HCT116 (cell line): ENCODE measurements at regions not wholly inside any gene's neighbourhood (a gene's known extent, or its start where the extent isn't known, plus 50 kb on each side); places are given as distances from the start of the nearest gene placed in this dataset.

ENCODE experiments used
- ATAC-seq: fragments of 200-7000 bp; cut with Tn5 transposase; 2 replicates; pipeline ENCODE4 v1.9.1; 2020; ENCODE audit warnings: mild to moderate bottlenecking, moderate library complexity
- BruUV-seq: library from RNA; stranded (reverse); fragments of 400-500 nt; replicated peaks from 2 replicates; lab custom pipeline; 2021; lab: Mats Ljungman, UMichigan
- CTCF ChIA-PET: fragments of 300-600 bp; sonication (Branson Sonifier 250); formaldehyde crosslinking; loops from one replicate; lab custom pipeline; 2021; ENCODE audit warnings: antibody characterized with exemption; lab: Charles Lee
- POLR2A ChIA-PET: fragments of 300-600, 350-600 bp; sonication (Branson Sonifier 250); formaldehyde crosslinking; loops from one replicate; lab custom pipeline; 2021; ENCODE audit warnings: antibody characterized with exemption; lab: Charles Lee
- RAD21 ChIA-PET, 2 experiments: fragments of 300-600 bp; sonication (Branson Sonifier 250); formaldehyde crosslinking; loops; one replicate each; lab custom pipeline; 2023; ENCODE audit warnings: low total read pairs in 2 of 2; ENCODE audit not compliant: uncharacterized antibody in 2 of 2, unreplicated experiment in 2 of 2, low non-redundant PET in 1 of 2; lab: Charles Lee
- DNase-seq: peaks from one replicate; pipeline ENCODE4 v3.0.0-alpha.2; 2010; ENCODE audit warnings: low read depth, low spot score
- H2AFZ ChIP-seq: fragments of 200-600 bp; shearing (Covaris generic), sonication (generic); 2 replicates; pipeline ENCODE4 v1.6.1; 2017; ENCODE audit warnings: low read depth, mixed run types, mixed read lengths, antibody characterized with exemption, low read length; ENCODE audit not compliant: poor library complexity, severe bottlenecking
- H3K27ac ChIP-seq: 2 replicates; pipeline ENCODE4 v1.5.1; 2012; ENCODE audit warnings: low read depth, low read length
- H3K27me3 ChIP-seq: fragments of 200-600 bp; sonication (generic); 2 replicates; pipeline ENCODE4 v1.6.1; 2016; ENCODE audit warnings: mixed run types, low read length, mixed read lengths; ENCODE audit not compliant: insufficient read depth
- H3K36me3 ChIP-seq, 2 experiments: fragments of 200-500 bp in 1 of 2; fragments of 200-600 bp in 1 of 2; sonication (Bioruptor generic) in 1 of 2; sonication (generic) in 1 of 2; 2 replicates each; pipeline versions ENCODE4 v1.5.1 to v1.6.1; 2014 to 2016; ENCODE audit warnings: low read length in 2 of 2, inconsistent platforms in 1 of 2, mixed read lengths in 1 of 2, mixed run types in 1 of 2; ENCODE audit not compliant: insufficient read depth in 2 of 2, control insufficient read depth in 1 of 2
- H3K4me1 ChIP-seq, 2 experiments: fragments of 200-600 bp in 1 of 2; sonication (generic) in 1 of 2; 2 replicates each; pipeline versions ENCODE4 v1.5.1 to v1.6.1; 2012 to 2017; ENCODE audit warnings: low read length in 2 of 2, inconsistent platforms in 1 of 2, mild to moderate bottlenecking in 1 of 2, mixed read lengths in 1 of 2, mixed run types in 1 of 2, moderate library complexity in 1 of 2; ENCODE audit not compliant: insufficient read depth in 2 of 2, control insufficient read depth in 1 of 2
- H3K4me2 ChIP-seq: fragments of 200-600 bp; sonication (generic); 2 replicates; pipeline ENCODE4 v1.6.1; 2017; ENCODE audit warnings: mixed run types, low read length, mixed read lengths
- H3K4me3 ChIP-seq, 2 experiments: fragments of 200-600 bp in 1 of 2; sonication (generic) in 1 of 2; replicated peaks in 1 of 2; 2 replicates each; pipeline ENCODE4 v1.5.1; 2011 to 2016; ENCODE audit warnings: low read length in 2 of 2, control low read depth in 1 of 2, low read depth in 1 of 2, mild to moderate bottlenecking in 1 of 2, mixed read lengths in 1 of 2, mixed run types in 1 of 2
- H3K79me2 ChIP-seq: fragments of 200-600 bp; sonication (generic); 2 replicates; pipeline ENCODE4 v1.6.1; 2017; ENCODE audit warnings: mild to moderate bottlenecking, mixed run types, low read length, moderate library complexity, mixed read lengths; ENCODE audit not compliant: insufficient read depth
- H3K9ac ChIP-seq: fragments of 200-600 bp; sonication (generic); 2 replicates; pipeline ENCODE4 v1.6.1; 2016; ENCODE audit warnings: low read length, mixed read lengths
- H3K9me2 ChIP-seq: fragments of 200-600 bp; sonication (generic), shearing (Covaris generic); 2 replicates; pipeline ENCODE4 v1.6.1; 2017; ENCODE audit warnings: mixed run types, mild to moderate bottlenecking, moderate library complexity; ENCODE audit not compliant: insufficient read depth
- H3K9me3 ChIP-seq, 2 experiments: fragments of 200-500 bp in 1 of 2; fragments of 200-600 bp in 1 of 2; sonication (Bioruptor generic) in 1 of 2; sonication (generic) in 1 of 2; 2 replicates each; pipeline ENCODE4 v1.6.1; 2014 to 2017; ENCODE audit warnings: low read length in 2 of 2, mixed read lengths in 2 of 2, inconsistent platforms in 1 of 2, low read depth in 1 of 2, mild to moderate bottlenecking in 1 of 2, mixed run types in 1 of 2, moderate library complexity in 1 of 2; ENCODE audit not compliant: control insufficient read depth in 1 of 2, insufficient read depth in 1 of 2
- H4K20me1 ChIP-seq: fragments of 200-600 bp; sonication (generic), shearing (Covaris generic); 2 replicates; pipeline ENCODE4 v1.6.1; 2017; ENCODE audit warnings: mixed run types, mild to moderate bottlenecking, moderate library complexity; ENCODE audit not compliant: insufficient read depth
- CBX3 ChIP-seq: IDR thresholded peaks from 2 replicates; pipeline ENCODE4 v1.6.1; 2012; ENCODE audit warnings: low read depth
- CEBPB ChIP-seq: IDR thresholded peaks from 2 replicates; pipeline ENCODE4 v1.6.1; 2012; ENCODE audit warnings: low read depth
- CTCF ChIP-seq, 3 experiments: fragments of 200-600 bp in 1 of 3; sonication (generic) in 1 of 3; IDR thresholded peaks in 2 of 3; conservative IDR thresholded peaks in 1 of 3; 2 replicates each; pipeline ENCODE4 v1.5.1; 2012 to 2017; ENCODE audit warnings: low read depth in 2 of 3, low read length in 2 of 3, antibody characterized with exemption in 1 of 3, borderline replicate concordance in 1 of 3, control low read depth in 1 of 3, mild to moderate bottlenecking in 1 of 3, mixed read lengths in 1 of 3, mixed run types in 1 of 3, moderate library complexity in 1 of 3; ENCODE audit not compliant: insufficient read depth in 1 of 3
- ELF1 ChIP-seq: IDR thresholded peaks from 2 replicates; pipeline ENCODE4 v1.6.1; 2012; ENCODE audit warnings: low read depth, borderline replicate concordance
- EZH2 ChIP-seq: fragments of 200-600 bp; sonication (generic); IDR thresholded peaks from 2 replicates; pipeline ENCODE4 v1.6.1; 2017; ENCODE audit warnings: antibody characterized with exemption, mixed run types
- FOSL1 ChIP-seq: IDR thresholded peaks from 2 replicates; pipeline ENCODE4 v1.6.1; 2012; ENCODE audit warnings: low read depth
- JUND ChIP-seq: IDR thresholded peaks from 2 replicates; pipeline ENCODE4 v1.6.1; 2012
- POLR2A ChIP-seq: IDR thresholded peaks from 2 replicates; pipeline ENCODE4 v1.7.0; 2011; ENCODE audit warnings: borderline replicate concordance; ENCODE audit not compliant: insufficient read depth, insufficient read length; ENCODE audit errors: extremely low read depth
- POLR2AphosphoS5 ChIP-seq: IDR thresholded peaks from 2 replicates; pipeline ENCODE4 v1.6.1; 2011; ENCODE audit warnings: mild to moderate bottlenecking, low read depth, low read length, moderate library complexity
- RAD21 ChIP-seq: IDR thresholded peaks from 2 replicates; pipeline ENCODE4 v1.6.1; 2012; ENCODE audit warnings: low read depth, mild to moderate bottlenecking
- SIN3A ChIP-seq: IDR thresholded peaks from 2 replicates; pipeline ENCODE4 v1.6.1; 2012; ENCODE audit warnings: low read depth
- SP1 ChIP-seq: IDR thresholded peaks from 2 replicates; pipeline ENCODE4 v1.6.1; 2012; ENCODE audit warnings: low read depth
- SRF ChIP-seq: IDR thresholded peaks from 2 replicates; pipeline ENCODE4 v1.6.1; 2012; ENCODE audit warnings: low read depth
- TCF7L2 ChIP-seq: IDR thresholded peaks from 2 replicates; pipeline ENCODE4 v1.7.0; 2011; ENCODE audit warnings: borderline replicate concordance, inconsistent platforms; ENCODE audit not compliant: insufficient read depth, insufficient read length; ENCODE audit errors: extremely low read depth
- YY1 ChIP-seq: IDR thresholded peaks from 2 replicates; pipeline ENCODE4 v1.6.1; 2011; ENCODE audit warnings: low read length, low read depth, moderate library complexity, mild to moderate bottlenecking; ENCODE audit not compliant: insufficient replicate concordance; ENCODE audit errors: extremely low read depth
- ZFX ChIP-seq: fragments of 450-650 bp; IDR thresholded peaks from 2 replicates; pipeline ENCODE4 v1.6.1; 2017
- ZNF274 ChIP-seq: fragments of 200-500 bp; sonication (Bioruptor generic); IDR thresholded peaks from 2 replicates; pipeline ENCODE4 v1.6.1; 2014; ENCODE audit warnings: mild to moderate bottlenecking, low read depth, low read length, inconsistent platforms
- intact Hi-C: fragments of 100-400 bp; cut with micrococcal nuclease; formaldehyde crosslinking; loops from 2 replicates; pipeline ENCODE4 v1.10.0; 2022
- TF ChIP-seq, protein P1 (sequence below): IDR thresholded peaks from 2 replicates; pipeline ENCODE4 v1.6.1; 2011; ENCODE audit warnings: mild to moderate bottlenecking, low read length, moderate library complexity; ENCODE audit not compliant: insufficient replicate concordance; ENCODE audit errors: extremely low read depth
- TF ChIP-seq, protein P2 (sequence below): IDR thresholded peaks from 2 replicates; pipeline ENCODE4 v1.6.1; 2012; ENCODE audit warnings: low read depth
- TF ChIP-seq, protein P3 (sequence below): IDR thresholded peaks from 2 replicates; pipeline ENCODE4 v1.6.1; 2012

DNA sequence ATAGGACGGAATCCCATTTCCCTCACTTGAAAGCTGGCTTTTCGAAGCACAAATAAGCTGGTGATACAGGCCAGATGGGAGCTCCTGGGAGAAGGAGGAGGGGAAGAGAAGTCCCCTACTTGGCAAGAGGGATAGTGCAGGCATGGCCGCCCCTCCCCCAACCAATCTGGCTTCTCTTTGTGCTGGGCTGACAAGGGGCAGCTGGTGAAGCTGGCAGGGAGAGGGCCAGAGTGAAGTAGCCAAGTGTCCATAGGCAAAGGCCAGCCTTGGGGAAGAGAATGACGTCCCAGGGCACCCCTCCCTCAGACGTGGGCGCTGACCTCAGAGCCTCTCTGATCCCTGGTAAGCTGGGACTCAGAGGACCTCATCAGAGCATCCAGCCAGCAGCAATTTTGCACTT is 78.7 kb upstream of the GRAMD1B start:
- no peaks in the 10 kb centered on the region for H3K9me3 ChIP-seq
- TF ChIP-seq POLR2AphosphoS5 (no peak), SRF (no peak), ELF1 (no peak), ZFX (no peak), EZH2 (no peak), POLR2A (no peak), FOSL1 (no peak), YY1 (no peak), SP1 (no peak), TCF7L2 (no peak), SIN3A (no peak), CEBPB (no peak), CBX3 (no peak), RAD21 (no peak), ZNF274 (no peak), JUND (no peak), CTCF (IDR thresholded peaks at IDR 0.05 in 2 of 3, conservative IDR thresholded peaks at IDR 0.05 in 1 of 3; ENCODE audit: borderline replicate concordance in 1 of 3, insufficient read depth in 1 of 3, low read depth in 2 of 3, low read length in 2 of 3) (no peak)
- TF ChIP-seq, protein P1, sequence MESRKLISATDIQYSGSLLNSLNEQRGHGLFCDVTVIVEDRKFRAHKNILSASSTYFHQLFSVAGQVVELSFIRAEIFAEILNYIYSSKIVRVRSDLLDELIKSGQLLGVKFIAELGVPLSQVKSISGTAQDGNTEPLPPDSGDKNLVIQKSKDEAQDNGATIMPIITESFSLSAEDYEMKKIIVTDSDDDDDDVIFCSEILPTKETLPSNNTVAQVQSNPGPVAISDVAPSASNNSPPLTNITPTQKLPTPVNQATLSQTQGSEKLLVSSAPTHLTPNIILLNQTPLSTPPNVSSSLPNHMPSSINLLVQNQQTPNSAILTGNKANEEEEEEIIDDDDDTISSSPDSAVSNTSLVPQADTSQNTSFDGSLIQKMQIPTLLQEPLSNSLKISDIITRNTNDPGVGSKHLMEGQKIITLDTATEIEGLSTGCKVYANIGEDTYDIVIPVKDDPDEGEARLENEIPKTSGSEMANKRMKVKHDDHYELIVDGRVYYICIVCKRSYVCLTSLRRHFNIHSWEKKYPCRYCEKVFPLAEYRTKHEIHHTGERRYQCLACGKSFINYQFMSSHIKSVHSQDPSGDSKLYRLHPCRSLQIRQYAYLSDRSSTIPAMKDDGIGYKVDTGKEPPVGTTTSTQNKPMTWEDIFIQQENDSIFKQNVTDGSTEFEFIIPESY: no peak
- TF ChIP-seq, protein P2, sequence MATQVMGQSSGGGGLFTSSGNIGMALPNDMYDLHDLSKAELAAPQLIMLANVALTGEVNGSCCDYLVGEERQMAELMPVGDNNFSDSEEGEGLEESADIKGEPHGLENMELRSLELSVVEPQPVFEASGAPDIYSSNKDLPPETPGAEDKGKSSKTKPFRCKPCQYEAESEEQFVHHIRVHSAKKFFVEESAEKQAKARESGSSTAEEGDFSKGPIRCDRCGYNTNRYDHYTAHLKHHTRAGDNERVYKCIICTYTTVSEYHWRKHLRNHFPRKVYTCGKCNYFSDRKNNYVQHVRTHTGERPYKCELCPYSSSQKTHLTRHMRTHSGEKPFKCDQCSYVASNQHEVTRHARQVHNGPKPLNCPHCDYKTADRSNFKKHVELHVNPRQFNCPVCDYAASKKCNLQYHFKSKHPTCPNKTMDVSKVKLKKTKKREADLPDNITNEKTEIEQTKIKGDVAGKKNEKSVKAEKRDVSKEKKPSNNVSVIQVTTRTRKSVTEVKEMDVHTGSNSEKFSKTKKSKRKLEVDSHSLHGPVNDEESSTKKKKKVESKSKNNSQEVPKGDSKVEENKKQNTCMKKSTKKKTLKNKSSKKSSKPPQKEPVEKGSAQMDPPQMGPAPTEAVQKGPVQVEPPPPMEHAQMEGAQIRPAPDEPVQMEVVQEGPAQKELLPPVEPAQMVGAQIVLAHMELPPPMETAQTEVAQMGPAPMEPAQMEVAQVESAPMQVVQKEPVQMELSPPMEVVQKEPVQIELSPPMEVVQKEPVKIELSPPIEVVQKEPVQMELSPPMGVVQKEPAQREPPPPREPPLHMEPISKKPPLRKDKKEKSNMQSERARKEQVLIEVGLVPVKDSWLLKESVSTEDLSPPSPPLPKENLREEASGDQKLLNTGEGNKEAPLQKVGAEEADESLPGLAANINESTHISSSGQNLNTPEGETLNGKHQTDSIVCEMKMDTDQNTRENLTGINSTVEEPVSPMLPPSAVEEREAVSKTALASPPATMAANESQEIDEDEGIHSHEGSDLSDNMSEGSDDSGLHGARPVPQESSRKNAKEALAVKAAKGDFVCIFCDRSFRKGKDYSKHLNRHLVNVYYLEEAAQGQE: no peak
- TF ChIP-seq, protein P3, sequence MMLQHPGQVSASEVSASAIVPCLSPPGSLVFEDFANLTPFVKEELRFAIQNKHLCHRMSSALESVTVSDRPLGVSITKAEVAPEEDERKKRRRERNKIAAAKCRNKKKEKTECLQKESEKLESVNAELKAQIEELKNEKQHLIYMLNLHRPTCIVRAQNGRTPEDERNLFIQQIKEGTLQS: no peak
- TF ChIP-seq, all 23 proteins: peak for 0
- no peak overlapping the region for H2AFZ ChIP-seq
- POLR2A ChIA-PET: no interaction called here
- no peaks in the 10 kb centered on the region for H3K4me1 ChIP-seq
- H3K27ac ChIP-seq: no peak overlapping the region
- H3K27me3 ChIP-seq: no peaks in the 10 kb centered on the region
- no peaks in the 10 kb centered on the region for H3K79me2 ChIP-seq
- intact Hi-C loops: no loop called here
- ATAC-seq (no peak), DNase-seq (no peak)
- no peak overlapping the region for H3K4me3 ChIP-seq
- H4K20me1 ChIP-seq: no peaks in the 10 kb centered on the region
- no peak overlapping the region for H3K4me2 ChIP-seq
- CTCF ChIA-PET: no interaction called here
- H3K9ac ChIP-seq: no peak overlapping the region
- RAD21 ChIA-PET: no interaction called here
- no peaks in the 10 kb centered on the region for H3K9me2 ChIP-seq
- BruUV-seq: no TSS peak
- H3K36me3 ChIP-seq: no peaks in the 10 kb centered on the region
